IMR-90 (cell line): ENCODE measurements at regions not wholly inside any gene's neighbourhood (a gene's known extent, or its start where the extent isn't known, plus 50 kb on each side); places are given as distances from the start of the nearest gene placed in this dataset.

Source experiments
- ATAC-seq: fragments of 200-7000 bp; cut with Tn5 transposase; 2 replicates; pipeline ENCODE4 v1.9.1; 2020; ENCODE audit warnings: low read depth, mild to moderate bottlenecking, moderate library complexity
- BruUV-seq: library from RNA; stranded (reverse); fragments of 400-500 nt; replicated peaks from 2 replicates; lab custom pipeline; 2021; lab: Mats Ljungman, UMichigan
- CTCF ChIA-PET: fragments of 300-600 bp; formaldehyde crosslinking; extraction: SDS; loops from one replicate; lab custom pipeline; 2021; ENCODE audit warnings: antibody characterized with exemption; lab: Yijun Ruan, JAX
- POLR2A ChIA-PET: fragments of 300-600 bp; sonication (Branson Sonifier 250); formaldehyde crosslinking; loops from one replicate; lab custom pipeline; 2022; ENCODE audit warnings: antibody characterized with exemption; ENCODE audit not compliant: unreplicated experiment; lab: Charles Lee
- DNase-seq: peaks from one replicate; pipeline ENCODE4 v3.0.0; 2013
- H2AFZ ChIP-seq: replicated peaks from 2 replicates; pipeline ENCODE3; 2013; ENCODE audit warnings: low read length, mild to moderate bottlenecking; ENCODE audit not compliant: poor library complexity
- H2AK5ac ChIP-seq: 2 replicates; pipeline ENCODE4 v1.6.1; 2013; ENCODE audit warnings: low read depth, low read length, inconsistent platforms
- H2AK9ac ChIP-seq: replicated peaks from 2 replicates; pipeline ENCODE3; 2013; ENCODE audit warnings: mild to moderate bottlenecking, low read depth, low read length, moderate library complexity; ENCODE audit not compliant: poor library complexity
- H2BK120ac ChIP-seq: 2 replicates; pipeline ENCODE4 v1.6.1; 2013; ENCODE audit warnings: low read depth, low read length, inconsistent platforms
- H2BK15ac ChIP-seq: 3 replicates; pipeline ENCODE4 v1.6.1; 2013; ENCODE audit warnings: low read depth, low read length, inconsistent platforms
- H2BK20ac ChIP-seq: 2 replicates; pipeline ENCODE4 v1.6.1; 2013; ENCODE audit warnings: low read depth, mild to moderate bottlenecking, inconsistent platforms, low read length, moderate library complexity
- H2BK5ac ChIP-seq: 2 replicates; pipeline ENCODE4 v1.6.1; 2013; ENCODE audit warnings: mild to moderate bottlenecking, low read depth, low read length, inconsistent platforms; ENCODE audit not compliant: poor library complexity, severe bottlenecking
- H3K14ac ChIP-seq: replicated peaks from 2 replicates; pipeline ENCODE4 v1.6.1; 2013; ENCODE audit warnings: low read depth, low read length, inconsistent platforms
- H3K18ac ChIP-seq: 2 replicates; pipeline ENCODE4 v1.6.1; 2013; ENCODE audit warnings: low read depth, low read length, control low read depth
- H3K23ac ChIP-seq: 2 replicates; pipeline ENCODE4 v1.6.1; 2013; ENCODE audit warnings: low read depth, low read length, inconsistent platforms
- H3K27ac ChIP-seq: 2 replicates; pipeline ENCODE4 v1.5.1; 2013; ENCODE audit warnings: mild to moderate bottlenecking, control low read depth, low read length; ENCODE audit not compliant: insufficient read depth
- H3K27me3 ChIP-seq: 2 replicates; pipeline ENCODE4 v1.6.1; 2013; ENCODE audit warnings: low read length; ENCODE audit not compliant: control insufficient read depth, insufficient read depth
- H3K36me3 ChIP-seq: 2 replicates; pipeline ENCODE4 v1.6.1; 2013; ENCODE audit warnings: low read length, mixed read lengths; ENCODE audit not compliant: control insufficient read depth, insufficient read depth
- H3K4ac ChIP-seq: 2 replicates; pipeline ENCODE4 v1.6.1; 2013; ENCODE audit warnings: low read depth, low read length, inconsistent platforms
- H3K4me1 ChIP-seq: 2 replicates; pipeline ENCODE4 v1.6.1; 2013; ENCODE audit warnings: low read length, mixed read lengths; ENCODE audit not compliant: control insufficient read depth, insufficient read depth
- H3K4me2 ChIP-seq: 2 replicates; pipeline ENCODE4 v1.6.1; 2013; ENCODE audit warnings: low read depth, mild to moderate bottlenecking, control low read depth, low read length, moderate library complexity
- H3K4me3 ChIP-seq: 2 replicates; pipeline ENCODE4 v1.5.1; 2013; ENCODE audit warnings: low read depth, mild to moderate bottlenecking, control low read depth, low read length, moderate library complexity; ENCODE audit not compliant: insufficient read depth
- H3K56ac ChIP-seq: 2 replicates; pipeline ENCODE4 v1.6.1; 2013; ENCODE audit warnings: low read length, inconsistent platforms; ENCODE audit not compliant: insufficient read depth; ENCODE audit errors: extremely low read depth
- H3K79me1 ChIP-seq, 2 experiments: 2 replicates each; pipeline ENCODE4 v1.6.1; 2013; ENCODE audit warnings: low read length in 2 of 2, inconsistent platforms in 1 of 2, low read depth in 1 of 2
- H3K9ac ChIP-seq: 2 replicates; pipeline ENCODE4 v1.6.1; 2013; ENCODE audit warnings: low read depth, low read length, control low read depth
- H3K9me1 ChIP-seq: 2 replicates; pipeline ENCODE4 v1.6.1; 2013; ENCODE audit warnings: low read length, inconsistent platforms; ENCODE audit not compliant: insufficient read depth
- H3K9me3 ChIP-seq: 2 replicates; pipeline ENCODE4 v1.6.1; 2013; ENCODE audit warnings: low read length; ENCODE audit not compliant: control insufficient read depth, insufficient read depth
- H4K20me1 ChIP-seq: 2 replicates; pipeline ENCODE4 v1.6.1; 2013; ENCODE audit warnings: low read length, inconsistent platforms; ENCODE audit not compliant: insufficient read depth
- H4K5ac ChIP-seq: 2 replicates; pipeline ENCODE4 v1.6.1; 2013; ENCODE audit warnings: mild to moderate bottlenecking, low read depth, low read length, control low read depth
- H4K8ac ChIP-seq, 2 experiments: 2 replicates each; pipeline ENCODE4 v1.6.1; 2013; ENCODE audit warnings: low read depth in 2 of 2, low read length in 2 of 2, control low read depth in 1 of 2, inconsistent platforms in 1 of 2
- H4K91ac ChIP-seq: 2 replicates; pipeline ENCODE4 v1.6.1; 2013; ENCODE audit warnings: low read depth, low read length, inconsistent platforms; ENCODE audit not compliant: insufficient read depth
- CEBPB ChIP-seq: IDR thresholded peaks from 2 replicates; pipeline ENCODE4 v1.6.1; 2012; ENCODE audit warnings: low read depth, low read length, improper control_type of control experiment
- CHD1 ChIP-seq: IDR thresholded peaks from 2 replicates; pipeline ENCODE4 v1.6.1; 2012; ENCODE audit warnings: low read depth, low read length, improper control_type of control experiment
- CTCF ChIP-seq: conservative IDR thresholded peaks from 2 replicates; pipeline ENCODE4 v1.5.1; 2012; ENCODE audit warnings: mild to moderate bottlenecking, low read depth, low read length, improper control_type of control experiment
- ELK1 ChIP-seq: fragments of 150-350 bp; IDR thresholded peaks from 2 replicates; pipeline ENCODE4 v1.6.1; 2016; ENCODE audit warnings: low read depth, mild to moderate bottlenecking, low read length, moderate library complexity, borderline replicate concordance
- FOS ChIP-seq: fragments of 150-350 bp; IDR thresholded peaks from 2 replicates; pipeline ENCODE4 v1.6.1; 2016; ENCODE audit warnings: low read depth, low read length
- MAFK ChIP-seq: IDR thresholded peaks from 2 replicates; pipeline ENCODE4 v1.6.1; 2012; ENCODE audit warnings: low read depth, low read length, improper control_type of control experiment
- MAZ ChIP-seq: IDR thresholded peaks from 2 replicates; pipeline ENCODE4 v1.6.1; 2012; ENCODE audit warnings: low read depth, mild to moderate bottlenecking, low read length, improper control_type of control experiment, moderate library complexity, borderline replicate concordance
- MXI1 ChIP-seq: IDR thresholded peaks from 2 replicates; pipeline ENCODE4 v1.6.1; 2012; ENCODE audit warnings: low read depth, mild to moderate bottlenecking, low read length, moderate library complexity, borderline replicate concordance
- NFE2L2 ChIP-seq: fragments of 150-350 bp; IDR thresholded peaks from 2 replicates; pipeline ENCODE4 v1.6.1; 2016; ENCODE audit warnings: low read depth, mild to moderate bottlenecking, low read length
- POLR2A ChIP-seq: IDR thresholded peaks from 2 replicates; pipeline ENCODE4 v1.6.1; 2012; ENCODE audit warnings: mild to moderate bottlenecking, low read depth, low read length
- RAD21 ChIP-seq: IDR thresholded peaks from 2 replicates; pipeline ENCODE4 v1.6.1; 2012; ENCODE audit warnings: low read length, improper control_type of control experiment
- RCOR1 ChIP-seq: IDR thresholded peaks from 2 replicates; pipeline ENCODE4 v1.6.1; 2012; ENCODE audit warnings: mild to moderate bottlenecking, low read length, improper control_type of control experiment; ENCODE audit not compliant: insufficient replicate concordance
- RFX5 ChIP-seq: IDR thresholded peaks from 2 replicates; pipeline ENCODE4 v1.8.0; 2012; ENCODE audit warnings: low read depth, mild to moderate bottlenecking, low read length, moderate library complexity
- SMC3 ChIP-seq: fragments of 150-350 bp; IDR thresholded peaks from 2 replicates; pipeline ENCODE4 v1.6.1; 2016; ENCODE audit warnings: low read depth, mild to moderate bottlenecking, antibody characterized with exemption, low read length, moderate library complexity
- USF2 ChIP-seq: fragments of 150-350 bp; IDR thresholded peaks from 2 replicates; pipeline ENCODE4 v1.6.1; 2017; ENCODE audit warnings: mild to moderate bottlenecking, antibody characterized with exemption, low read length, low read depth
- WGBS, 2 experiments: methylation state at CpG; one replicate each; pipeline versions ENCODE4 v1.1.5 to v1.1.7; 2013; ENCODE audit warnings: missing lambda C conversion rate in 2 of 2; ENCODE audit not compliant: insufficient read length in 1 of 2; ENCODE audit errors: extremely low coverage in 2 of 2; 5-methylcytosine and 5-hydroxymethylcytosine counted together
- dilution Hi-C: fragments of 300-500 bp; cut with HindIII; formaldehyde crosslinking; loops from one replicate; pipeline ENCODE4 v1.14.3; 2018; ENCODE audit warnings: low sequenced_read_pairs; ENCODE audit not compliant: unreplicated experiment
- in situ Hi-C: fragments of 300-500 bp; cut with MboI; formaldehyde crosslinking; loops from 3 replicates; pipeline ENCODE4 v1.14.3; 2019; ENCODE audit warnings: low sequenced_read_pairs, inconsistent platforms, mixed read lengths
- intact Hi-C: fragments of 100-400 bp; cut with micrococcal nuclease; formaldehyde crosslinking; loops from 2 replicates; pipeline ENCODE4 v1.10.0; 2022

GRCh38 chr6:170108890-170109587 is 181.8 kb downstream of the DLL1 start:
- H3K56ac ChIP-seq = no peak overlapping the region
- no peaks in the 10 kb centered on the region for H3K9me1 ChIP-seq
- H2AK5ac ChIP-seq = no peak overlapping the region
- H3K27ac ChIP-seq = no peak overlapping the region
- no peak overlapping the region for H3K18ac ChIP-seq
- no peak overlapping the region for H3K23ac ChIP-seq
- H2AFZ ChIP-seq = no peak overlapping the region
- H2BK5ac ChIP-seq = no peak overlapping the region
- H3K4me3 ChIP-seq = no peak overlapping the region
- H3K14ac ChIP-seq = no peak overlapping the region
- H2BK20ac ChIP-seq = no peak overlapping the region
- H2BK120ac ChIP-seq = no peak overlapping the region
- POLR2A ChIA-PET = no interaction called here
- peaks cover 21% of the 10 kb centered on the region for H3K9me3 ChIP-seq
- no peaks in the 10 kb centered on the region for H3K27me3 ChIP-seq
- H2BK15ac ChIP-seq = no peak overlapping the region
- no peaks in the 10 kb centered on the region for H3K4me1 ChIP-seq
- H4K20me1 ChIP-seq = no peaks in the 10 kb centered on the region
- H2AK9ac ChIP-seq = no peak overlapping the region
- TF ChIP-seq RFX5 (no peak), MAFK (no peak), USF2 (no peak), NFE2L2 (no peak), RAD21 (no peak), SMC3 (no peak), CEBPB (no peak), MAZ (no peak), CTCF (no peak), CHD1 (no peak), POLR2A (no peak), FOS (no peak), RCOR1 (no peak), MXI1 (no peak), ELK1 (no peak)
- BruUV-seq = no TSS peak
- H4K91ac ChIP-seq = no peak overlapping the region
- H3K9ac ChIP-seq = no peak overlapping the region
- in situ Hi-C loops = no loop called here
- no peak overlapping the region for H4K5ac ChIP-seq
- dilution Hi-C loops = no loop called here
- no peak overlapping the region for H3K4me2 ChIP-seq
- no peaks in the 10 kb centered on the region for H3K36me3 ChIP-seq
- no peaks in the 10 kb centered on the region for H3K79me1 ChIP-seq
- ATAC-seq = no peak
- intact Hi-C loops = no loop called here
- CTCF ChIA-PET = no interaction called here
- WGBS, 2 experiments = no CpG with 5 or more reads among the region's 15 CpGs
- no peak for DNase-seq
- H4K8ac ChIP-seq = no peak overlapping the region
- H3K4ac ChIP-seq = no peak overlapping the region
